H1 (cell line): ENCODE measurements at regions not wholly inside any gene's neighbourhood (a gene's known extent, or its start where the extent isn't known, plus 50 kb on each side); places are given as distances from the start of the nearest gene placed in this dataset.

ENCODE experiments used
- CTCF ChIA-PET: fragments of 300-600 bp; sonication (Branson Sonifier 250); formaldehyde crosslinking; loops from one replicate; lab custom pipeline; 2021; ENCODE audit not compliant: partially characterized antibody; lab: Charles Lee
- POLR2A ChIA-PET: fragments of 300-600 bp; sonication (Branson Sonifier 250); formaldehyde crosslinking; loops from one replicate; lab custom pipeline; 2021; ENCODE audit warnings: inconsistent platforms; ENCODE audit not compliant: partially characterized antibody; lab: Charles Lee
- DNase-seq, 2 experiments: peaks; one replicate each; pipeline versions ENCODE4 v3.0.0 to v3.0.0-alpha.2; 2010 to 2022; ENCODE audit warnings: low spot score in 2 of 2, low read depth in 1 of 2, mixed read lengths in 1 of 2
- FAIRE-seq: peaks from 2 replicates; lab custom pipeline; 2011; peaks lifted over from hg19 to GRCh38; lab: Jason Lieb, UNC
- H2AFZ ChIP-seq: 2 replicates; pipeline ENCODE4 v1.8.1; 2012; ENCODE audit warnings: low read length, inconsistent platforms
- H2AK5ac ChIP-seq: 2 replicates; pipeline ENCODE4 v1.6.1; 2013; ENCODE audit warnings: low read depth, low read length
- H2BK120ac ChIP-seq: replicated peaks from 2 replicates; pipeline ENCODE3; 2013; ENCODE audit warnings: low read depth, low read length, inconsistent platforms
- H2BK12ac ChIP-seq: 2 replicates; pipeline ENCODE4 v1.6.1; 2013; ENCODE audit warnings: low read depth, low read length
- H2BK15ac ChIP-seq: 2 replicates; pipeline ENCODE4 v1.6.1; 2013; ENCODE audit warnings: low read length
- H2BK20ac ChIP-seq: 2 replicates; pipeline ENCODE4 v1.6.1; 2013; ENCODE audit warnings: low read length
- H2BK5ac ChIP-seq: 2 replicates; pipeline ENCODE4 v1.6.1; 2013; ENCODE audit warnings: low read depth, low read length
- H3K14ac ChIP-seq: 2 replicates; pipeline ENCODE4 v1.6.1; 2013; ENCODE audit warnings: inconsistent platforms; ENCODE audit not compliant: insufficient read length
- H3K18ac ChIP-seq: 2 replicates; pipeline ENCODE4 v1.6.1; 2013; ENCODE audit warnings: low read length; ENCODE audit errors: extremely low read depth
- H3K23ac ChIP-seq: 2 replicates; pipeline ENCODE4 v1.6.1; 2013; ENCODE audit warnings: inconsistent platforms; ENCODE audit not compliant: insufficient read length
- H3K23me2 ChIP-seq: 2 replicates; pipeline ENCODE4 v1.6.1; 2013; ENCODE audit warnings: low read depth, low read length
- H3K27ac ChIP-seq: 2 replicates; pipeline ENCODE4 v1.6.1; 2011; ENCODE audit warnings: low read depth, low read length, inconsistent platforms
- H3K27me3 ChIP-seq, 4 experiments: replicated peaks in 1 of 4; 1 replicate in 1 of 4; 2 replicates in 3 of 4; pipeline versions ENCODE4 v1.6.1 to v1.8.1; 2011 to 2013; ENCODE audit warnings: low read length in 3 of 4, mild to moderate bottlenecking in 3 of 4, inconsistent platforms in 2 of 4, mixed read lengths in 2 of 4, moderate library complexity in 1 of 4; ENCODE audit not compliant: control insufficient read depth in 3 of 4, insufficient read depth in 3 of 4; ENCODE audit errors: extremely low read depth in 1 of 4
- H3K36me3 ChIP-seq, 4 experiments: 2 replicates each; pipeline versions ENCODE4 v1.6.1 to v1.8.1; 2011 to 2013; ENCODE audit warnings: mild to moderate bottlenecking in 4 of 4, low read length in 3 of 4, moderate library complexity in 2 of 4, control low read depth in 1 of 4, inconsistent platforms in 1 of 4; ENCODE audit not compliant: insufficient read depth in 4 of 4, control insufficient read depth in 2 of 4
- H3K4ac ChIP-seq: replicated peaks from 2 replicates; pipeline ENCODE3; 2013; ENCODE audit warnings: low read length, low read depth, mixed read lengths, inconsistent platforms; ENCODE audit not compliant: insufficient read length
- H3K4me1 ChIP-seq, 4 experiments: replicated peaks in 1 of 4; 1 replicate in 1 of 4; 2 replicates in 3 of 4; pipeline versions ENCODE4 v1.6.1 to v1.8.1; 2011 to 2013; ENCODE audit warnings: low read length in 3 of 4, inconsistent platforms in 2 of 4, mixed read lengths in 1 of 4; ENCODE audit not compliant: insufficient read depth in 4 of 4, control insufficient read depth in 3 of 4
- H3K4me2 ChIP-seq, 2 experiments: 2 replicates each; pipeline versions ENCODE4 v1.6.1 to v1.8.1; 2011 to 2013; ENCODE audit warnings: low read depth in 2 of 2, low read length in 2 of 2, control low read depth in 1 of 2, inconsistent platforms in 1 of 2, mild to moderate bottlenecking in 1 of 2; ENCODE audit not compliant: insufficient read depth in 1 of 2
- H3K4me3 ChIP-seq, 4 experiments: fragments of 200-600, 300-600 bp in 1 of 4; sonication (generic), shearing (Covaris generic), sonication (Bioruptor Twin) in 1 of 4; 2 replicates each; pipeline versions ENCODE4 v1.5.1 to v1.8.1; 2011 to 2016; ENCODE audit warnings: low read length in 4 of 4, low read depth in 3 of 4, control low read depth in 2 of 4, inconsistent platforms in 2 of 4, mild to moderate bottlenecking in 2 of 4, mixed read lengths in 1 of 4, moderate library complexity in 1 of 4; ENCODE audit not compliant: insufficient read depth in 2 of 4; ENCODE audit errors: extremely low read depth in 1 of 4
- H3K56ac ChIP-seq: replicated peaks from 2 replicates; pipeline ENCODE3; 2013; ENCODE audit warnings: low read depth, mild to moderate bottlenecking, mixed read lengths, low read length, inconsistent platforms; ENCODE audit not compliant: insufficient read length
- H3K79me1 ChIP-seq: 2 replicates; pipeline ENCODE4 v1.6.1; 2013; ENCODE audit warnings: low read depth, low read length, control low read depth
- H3K79me2 ChIP-seq, 2 experiments: 2 replicates each; pipeline versions ENCODE4 v1.6.1 to v1.8.1; 2012 to 2013; ENCODE audit warnings: low read length in 2 of 2, mild to moderate bottlenecking in 2 of 2, inconsistent platforms in 1 of 2; ENCODE audit not compliant: insufficient read depth in 2 of 2, control insufficient read depth in 1 of 2
- H3K9ac ChIP-seq, 4 experiments: replicated peaks in 1 of 4; 1 replicate in 1 of 4; 2 replicates in 3 of 4; pipeline versions ENCODE4 v1.6.1 to v1.8.1; 2011 to 2013; ENCODE audit warnings: low read depth in 3 of 4, low read length in 3 of 4, control low read depth in 2 of 4, mild to moderate bottlenecking in 2 of 4, moderate library complexity in 2 of 4, inconsistent platforms in 1 of 4; ENCODE audit errors: extremely low read depth in 1 of 4
- H3K9me3 ChIP-seq, 2 experiments: 2 replicates each; pipeline versions ENCODE4 v1.6.1 to v1.8.1; 2012 to 2013; ENCODE audit warnings: mild to moderate bottlenecking in 2 of 2, moderate library complexity in 2 of 2, control low read depth in 1 of 2, inconsistent platforms in 1 of 2, low read depth in 1 of 2, low read length in 1 of 2, mixed read lengths in 1 of 2; ENCODE audit not compliant: insufficient read depth in 2 of 2
- H4K20me1 ChIP-seq, 2 experiments: replicated peaks in 1 of 2; 2 replicates each; pipeline versions ENCODE3 to v1.8.1; 2011 to 2013; ENCODE audit warnings: inconsistent platforms in 2 of 2, low read length in 2 of 2, mild to moderate bottlenecking in 1 of 2; ENCODE audit not compliant: insufficient read depth in 2 of 2, control insufficient read depth in 1 of 2
- H4K5ac ChIP-seq: 2 replicates; pipeline ENCODE4 v1.6.1; 2013; ENCODE audit warnings: low read length, low read depth, mixed read lengths, inconsistent platforms; ENCODE audit not compliant: insufficient read length
- H4K8ac ChIP-seq: 2 replicates; pipeline ENCODE4 v1.8.0; 2013; ENCODE audit warnings: mild to moderate bottlenecking, moderate library complexity, low read length, inconsistent platforms; ENCODE audit not compliant: insufficient read depth; ENCODE audit errors: extremely low read depth
- H4K91ac ChIP-seq: replicated peaks from 2 replicates; pipeline ENCODE3; 2013; ENCODE audit warnings: low read length, mixed read lengths, inconsistent platforms; ENCODE audit not compliant: insufficient read length
- CTCF ChIP-seq, 3 experiments: IDR thresholded peaks; 1 replicate in 2 of 3; 2 replicates in 1 of 3; pipeline versions ENCODE4 v1.5.1 to v1.6.1; 2011; ENCODE audit warnings: low read length in 3 of 3, mild to moderate bottlenecking in 3 of 3, inconsistent platforms in 2 of 3, low read depth in 1 of 3, moderate library complexity in 1 of 3; ENCODE audit not compliant: insufficient read depth in 1 of 3; ENCODE audit errors: control extremely low read depth in 1 of 3
- GTF2F1 ChIP-seq: IDR thresholded peaks from 2 replicates; pipeline ENCODE4 v1.6.1; 2012; ENCODE audit warnings: low read depth, low read length, improper control_type of control experiment, borderline replicate concordance
- MAX ChIP-seq: IDR thresholded peaks from 2 replicates; pipeline ENCODE4 v1.6.1; 2012; ENCODE audit warnings: inconsistent platforms
- RAD21 ChIP-seq, 2 experiments: IDR thresholded peaks in 1 of 2; conservative IDR thresholded peaks in 1 of 2; 2 replicates each; pipeline ENCODE4 v1.6.1; 2011; ENCODE audit warnings: low read depth in 2 of 2, low read length in 2 of 2, improper control_type of control experiment in 1 of 2, inconsistent platforms in 1 of 2, mild to moderate bottlenecking in 1 of 2, moderate library complexity in 1 of 2
- WGBS, 2 experiments: shearing (Covaris generic) in 1 of 2; methylation state at CpG; one replicate each; pipeline versions ENCODE4 v1.1.6 to v1.1.7; 2013 to 2015; ENCODE audit warnings: low lambda C conversion rate in 2 of 2, mixed read lengths in 2 of 2, inconsistent platforms in 1 of 2, low coverage in 1 of 2, missing lambda C conversion rate in 1 of 2; ENCODE audit not compliant: insufficient replicate concordance in 2 of 2, insufficient coverage in 1 of 2, insufficient read length in 1 of 2; ENCODE audit errors: extremely low coverage in 1 of 2, missing lambda C conversion rate in 1 of 2; 5-methylcytosine and 5-hydroxymethylcytosine counted together

- no peaks in the 10 kb centered on the region for H3K23me2 ChIP-seq
- no peaks in the 10 kb centered on the region for H3K36me3 ChIP-seq
- H2BK5ac ChIP-seq, result no peak overlapping the region
- H4K8ac ChIP-seq, result no peak overlapping the region
- H3K4ac ChIP-seq, result no peak overlapping the region
- no peak overlapping the region for H2BK20ac ChIP-seq
- H3K4me3 ChIP-seq, result no peak overlapping the region
- H3K18ac ChIP-seq, result no peak overlapping the region
- no peak for FAIRE-seq
- H4K91ac ChIP-seq, result no peak overlapping the region
- H2BK120ac ChIP-seq, result no peak overlapping the region
- WGBS, 2 experiments, result 91% methylated on average over 9 of the region's 9 CpGs; no CpG with 5 or more reads in 1 of the 2 experiments
- H3K23ac ChIP-seq, result no peak overlapping the region
- H4K20me1 ChIP-seq, result no peaks in the 10 kb centered on the region
- H3K79me1 ChIP-seq, result no peaks in the 10 kb centered on the region
- no peak overlapping the region for H3K4me2 ChIP-seq
- H3K79me2 ChIP-seq, result no peaks in the 10 kb centered on the region
- H2BK15ac ChIP-seq, result no peak overlapping the region
- no peak overlapping the region for H4K5ac ChIP-seq
- ChIA-PET POLR2A (no interaction called here), CTCF (interaction anchor here (1.1 to 1.7 kb wide), 4 partner anchors 45 to 135 kb away, joined by 3 to 5 read pairs (median 4); no protein-coding TSS in a partner anchor)
- DNase-seq, result no peak
- no peak overlapping the region for H3K9ac ChIP-seq
- TF ChIP-seq GTF2F1, result no peak
- TF ChIP-seq CTCF (IDR thresholded peaks at IDR 0.05; ENCODE audit: control extremely low read depth in 1 of 3, insufficient read depth in 1 of 3, low read depth in 1 of 3, low read length in 3 of 3), result peak in 2 of 3 experiments; percentile 16 to 29; a peak in 2 of 4 replicates
- peak; percentile 32 to 38; a peak in 3 of 4 replicates for TF ChIP-seq RAD21 (IDR thresholded peaks at IDR 0.05 in 1 of 2, conservative IDR thresholded peaks at IDR 0.05 in 1 of 2; ENCODE audit: low read depth in 2 of 2, low read length in 2 of 2)
- TF ChIP-seq MAX, result 0 out of 2 replicates have a peak, but pooled peaks have one; percentile 18
- H2BK12ac ChIP-seq, result no peak overlapping the region
- no peaks in the 10 kb centered on the region; a peak in 1 of 7 replicates for H3K4me1 ChIP-seq
- no peak overlapping the region for H2AK5ac ChIP-seq
- H3K27me3 ChIP-seq, result no peaks in the 10 kb centered on the region; a peak in 1 of 7 replicates
- no peak overlapping the region for H3K27ac ChIP-seq
- H3K56ac ChIP-seq, result no peak overlapping the region
- peaks cover 0 to 8% of the 10 kb centered on the region in 2 experiments; a peak in 2 of 4 replicates for H3K9me3 ChIP-seq
- no peak overlapping the region for H3K14ac ChIP-seq
- no peak overlapping the region for H2AFZ ChIP-seq
These were observed 139.9 kb upstream of the RFC3 start for GRCh38 chr13:33678084-33678483.
